Left lobe of liver (tissue), 2 donors: ENCODE measurements at regions not wholly inside any gene's neighbourhood (a gene's known extent, or its start where the extent isn't known, plus 50 kb on each side); places are given as distances from the start of the nearest gene placed in this dataset.
A peak's percentile ranks its signal among the peaks of the same experiment; 100 is the strongest.

Experiments used
- ATAC-seq: fragments of 200-7000 bp; cut with Tn5 transposase; one replicate; pipeline ENCODE4 v1.9.1; 2020; ENCODE audit warnings: mild to moderate bottlenecking, moderate library complexity
- DNase-seq: peaks from one replicate; pipeline ENCODE4 v3.0.0-alpha.2; 2020; ENCODE audit warnings: low spot score
- donor health status: DM: no; HTN: no; CAD: no; lungs with moderate emphysema.
- donor health status: DM: no; HTN: yes; CAD: no.

DNA sequence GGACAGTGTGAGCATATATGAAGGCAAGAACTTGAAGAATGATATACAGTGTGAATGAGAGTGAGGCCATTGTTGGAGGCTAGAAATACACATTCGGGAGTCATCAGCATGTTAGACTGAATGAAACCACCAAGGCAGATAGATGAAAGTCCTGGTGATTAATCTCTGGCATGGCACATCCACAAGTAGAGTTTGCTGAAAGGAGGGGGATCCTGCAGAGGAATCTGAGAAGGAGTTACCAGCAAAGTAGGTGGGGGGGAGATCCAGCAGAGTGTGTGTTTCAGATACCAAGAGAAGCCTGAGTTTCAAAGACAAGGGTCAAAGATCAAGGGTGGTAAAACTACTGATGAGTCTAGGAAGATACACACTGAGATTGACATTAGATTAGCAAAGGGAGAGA is 426.7 kb upstream of the DCN start:
- ATAC-seq (no peak), DNase-seq (no peak)

- ATAC-seq, result no peak
- no peak for DNase-seq
These were observed 425.9 kb upstream of the DCN start for GRCh38 chr12:91608542-91608941.

DNA sequence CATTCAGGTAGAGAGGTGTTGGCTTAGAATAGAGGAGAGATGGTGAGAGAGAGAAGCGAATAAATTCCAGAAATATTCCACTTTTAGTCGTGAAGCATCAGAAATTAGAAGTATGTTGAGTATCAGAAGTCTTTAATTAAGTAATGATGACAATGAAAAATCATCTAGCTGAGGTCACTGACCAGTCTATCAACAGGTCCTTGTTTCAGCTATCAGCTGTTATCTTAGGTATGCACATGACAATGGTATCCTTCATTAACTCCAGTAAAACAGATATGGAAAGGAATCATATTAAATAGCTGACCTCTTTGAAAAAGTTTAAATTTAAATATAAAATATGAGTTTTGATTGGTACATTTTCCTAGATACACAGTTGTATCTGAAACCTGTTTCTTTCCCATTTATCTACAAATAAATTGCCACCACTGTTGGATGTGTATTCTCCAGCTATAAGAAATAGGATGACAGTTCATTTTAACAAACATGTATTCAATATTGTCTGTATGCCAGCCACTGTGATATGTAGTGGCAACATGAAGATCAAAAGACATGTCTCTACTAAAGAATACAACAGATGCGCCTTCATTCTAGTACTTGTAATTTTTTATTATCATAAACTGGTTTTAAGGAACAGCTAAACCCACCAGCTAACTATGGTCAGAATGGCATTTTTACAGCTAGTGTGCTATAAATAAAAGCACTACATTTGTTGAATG is 424.2 kb upstream of the DCN start:
- no peak for DNase-seq
- ATAC-seq, result no peak

- no peak for DNase-seq
- ATAC-seq, result no peak
These were observed 422.3 kb upstream of the DCN start for GRCh38 chr12:91604897-91605296.

GRCh38 chr12:91603060-91603459 is 420.4 kb upstream of the DCN start:
- DNase-seq (no peak), ATAC-seq (no peak)

GRCh38 chr12:91601054-91601453 is 418.4 kb upstream of the DCN start:
- ATAC-seq, result no peak

GRCh38 chr12:91594715-91595114 is 412.1 kb upstream of the DCN start:
- ATAC-seq, result no peak
- no peak for DNase-seq

More at GRCh38 chr12:91601054-91601453, 418.4 kb upstream of the DCN start:
- no peak for DNase-seq

- DNase-seq (no peak), ATAC-seq (no peak)
These were observed 409.0 kb upstream of the DCN start for GRCh38 chr12:91591639-91591987.

- DNase-seq, result no peak
- ATAC-seq, result no peak
These were observed 408.5 kb upstream of the DCN start for GRCh38 chr12:91590966-91591638.

DNA sequence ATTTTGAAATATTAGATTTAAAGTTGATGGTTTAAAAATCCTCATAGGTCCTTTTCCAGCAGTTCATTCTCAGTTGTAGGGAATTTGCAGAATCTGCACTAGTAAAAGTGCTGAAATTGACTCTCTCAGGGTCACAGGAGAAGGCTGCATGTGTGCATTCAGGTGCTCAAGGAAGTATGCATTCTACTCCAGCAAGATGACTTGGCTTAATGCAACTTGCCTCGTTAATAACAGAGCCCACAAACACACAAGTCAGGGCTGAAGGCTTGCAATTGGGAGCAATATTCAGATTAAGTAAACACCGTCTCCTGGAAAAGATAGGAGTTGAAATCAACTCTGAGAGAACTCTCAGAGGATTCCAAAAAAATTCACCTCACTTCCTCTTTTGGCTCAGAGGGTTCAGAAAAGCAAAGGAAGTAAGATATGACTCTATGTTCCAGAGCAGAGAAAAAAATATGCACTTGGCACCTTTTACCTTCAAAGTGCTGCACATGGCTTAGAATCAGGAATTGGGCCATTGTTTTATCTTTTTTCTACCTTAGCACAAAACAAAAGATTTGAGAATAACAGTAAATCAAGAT is 406.3 kb upstream of the DCN start:
- ATAC-seq (no peak), DNase-seq (no peak)

DNA sequence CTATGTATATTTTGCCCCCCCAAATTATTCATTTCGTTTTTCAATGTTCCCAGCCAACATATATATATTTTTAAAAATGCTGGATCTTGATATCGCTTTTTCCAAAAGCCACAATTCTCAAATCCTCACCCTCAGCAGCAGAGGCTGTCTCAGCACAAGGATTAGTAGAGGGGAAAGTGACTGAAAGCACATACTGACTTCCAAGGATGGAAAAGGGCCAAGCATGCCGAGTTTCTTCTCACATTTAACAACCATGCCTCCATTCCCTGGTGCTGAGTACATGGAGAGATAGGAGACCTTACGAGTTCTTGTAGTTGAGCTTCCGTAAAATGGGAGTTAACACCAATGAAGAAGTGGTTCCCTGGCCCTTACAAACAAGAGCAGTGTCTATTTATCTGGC is 403.4 kb upstream of the DCN start:
- DNase-seq (no peak), ATAC-seq (no peak)

- DNase-seq (no peak), ATAC-seq (no peak)
These were observed 400.2 kb upstream of the DCN start for GRCh38 chr12:91582811-91583210.

- DNase-seq, result no peak
- ATAC-seq, result no peak
These were observed 397.1 kb upstream of the DCN start for GRCh38 chr12:91579516-91580263.

DNA sequence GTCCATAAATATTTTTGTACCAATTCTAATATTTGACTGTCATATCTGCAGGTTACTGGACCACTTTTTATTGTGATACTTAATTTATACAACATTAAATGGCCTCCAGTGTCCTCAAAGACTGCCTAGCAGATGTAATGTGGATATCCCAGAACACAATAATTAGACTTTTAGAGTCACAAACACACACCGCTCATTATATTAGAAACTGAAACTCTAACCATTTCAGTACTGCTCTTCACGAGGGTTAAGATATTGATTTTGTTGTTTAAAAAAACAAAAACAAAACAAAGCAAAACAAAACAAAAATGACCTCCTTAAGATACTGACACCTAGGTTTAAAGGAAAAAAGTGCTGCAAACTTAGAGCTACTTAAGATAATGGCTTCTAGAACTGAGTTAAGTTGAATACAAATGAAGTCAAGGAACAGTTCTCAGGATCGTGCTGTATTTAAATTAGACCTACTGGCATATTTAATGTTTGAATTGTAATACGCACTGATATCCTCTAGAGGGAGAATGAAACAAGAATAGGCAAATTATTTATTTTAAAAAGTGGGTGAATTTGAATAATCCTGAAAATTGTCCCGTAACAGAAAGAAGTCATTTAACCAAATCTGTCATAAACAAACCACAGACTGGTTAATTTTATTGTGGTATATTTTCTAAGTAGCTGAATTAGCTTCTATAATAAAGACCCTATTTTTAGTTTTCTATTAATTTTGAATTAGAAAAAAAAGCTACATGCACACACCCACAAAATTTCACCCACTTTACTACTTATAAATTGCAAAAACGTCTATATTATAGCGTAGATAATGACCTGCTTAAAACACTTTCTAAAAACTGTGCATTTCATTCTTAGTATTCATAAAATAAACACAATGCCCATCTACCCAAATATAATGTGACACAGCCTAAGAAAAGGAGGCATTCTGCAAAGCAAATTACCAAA is 395.2 kb upstream of the DCN start:
- DNase-seq (no peak), ATAC-seq (peak; percentile 92)

GRCh38 chr12:91576432-91576831 is 393.8 kb upstream of the DCN start:
- DNase-seq (no peak), ATAC-seq (no peak)

- DNase-seq, result no peak
- no peak for ATAC-seq
These were observed 393.0 kb upstream of the DCN start for GRCh38 chr12:91575630-91576029.

GRCh38 chr12:91574975-91575374 is 392.4 kb upstream of the DCN start:
- no peak for ATAC-seq
- DNase-seq, result no peak

DNA sequence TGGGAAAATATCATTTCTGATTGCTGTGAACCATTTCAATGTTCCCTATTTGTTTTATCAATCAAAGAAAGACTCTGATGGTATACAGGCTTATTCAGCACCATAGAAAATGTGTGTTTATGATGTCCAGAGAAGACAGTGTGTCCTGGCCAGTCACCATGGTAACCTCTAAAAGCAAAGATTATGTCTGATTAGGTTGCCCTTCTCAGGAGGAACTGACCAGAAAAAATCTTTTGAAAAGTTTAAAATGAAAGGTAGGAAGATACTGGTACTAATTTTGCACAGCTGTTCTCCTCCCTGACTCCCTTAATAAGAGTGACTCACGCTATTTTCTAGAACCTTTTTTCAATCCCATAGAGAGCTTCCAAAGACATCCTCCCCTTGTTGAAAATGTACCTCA is 391.8 kb upstream of the DCN start:
- ATAC-seq (no peak), DNase-seq (no peak)

DNA sequence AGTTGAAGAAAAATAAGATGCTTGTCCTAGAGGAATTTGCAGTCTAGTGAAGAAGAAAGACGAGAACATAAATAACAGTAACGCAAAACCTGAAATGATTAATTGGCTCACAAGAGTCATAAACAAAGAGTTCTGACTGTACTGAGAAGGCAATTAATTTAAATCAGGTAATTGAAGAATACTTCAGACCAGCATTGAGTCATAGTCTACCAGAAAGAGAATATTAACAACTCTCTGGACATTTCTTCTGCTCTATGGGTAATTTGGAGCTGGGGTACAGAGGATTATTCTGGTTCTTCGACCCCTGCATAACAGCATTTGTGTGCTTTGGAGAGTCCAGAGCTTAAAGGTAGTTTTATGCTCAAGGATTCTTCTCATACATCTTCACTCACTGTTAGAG is 390.3 kb upstream of the DCN start:
- ATAC-seq (no peak), DNase-seq (no peak)

DNA sequence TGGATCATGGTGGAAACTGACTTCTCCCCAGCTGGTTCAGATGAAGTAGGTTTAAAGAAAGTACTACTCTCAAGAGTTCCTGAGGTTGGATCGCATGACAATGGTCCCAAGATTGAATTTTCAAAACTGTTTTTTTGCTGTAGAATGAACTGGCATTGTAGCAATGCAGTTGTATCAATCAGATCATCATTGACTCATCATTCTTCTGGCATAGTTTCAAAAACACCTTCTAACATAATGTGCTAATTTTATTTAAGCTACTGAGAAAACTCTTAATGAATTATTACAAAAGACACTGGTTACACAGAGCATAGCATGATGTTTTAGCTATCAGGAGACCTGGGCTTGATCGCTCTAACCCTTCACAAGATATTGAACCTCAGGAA is 384.5 kb upstream of the DCN start:
- no peak for DNase-seq
- ATAC-seq, result no peak
